Heart left ventricle (tissue), 16 donors: ENCODE measurements at regions not wholly inside any gene's neighbourhood (a gene's known extent, or its start where the extent isn't known, plus 50 kb on each side); places are given as distances from the start of the nearest gene placed in this dataset.

Source experiments
- ATAC-seq, 4 donors: fragments of 200-7000 bp; cut with Tn5 transposase; one replicate each; pipeline ENCODE4 v1.9.1; 2020 to 2022; ENCODE audit warnings: moderate library complexity in 4 of 4, mild to moderate bottlenecking in 3 of 4, moderate number of reproducible peaks in 1 of 4
- DNase-seq, 5 donors: peaks; one replicate each; pipeline ENCODE4 v3.0.0-alpha.2; 2020
- H3K27ac ChIP-seq, 12 donors: fragments of 200-600 bp; sonication (generic) in 4 of 12; one replicate each; pipeline versions ENCODE4 v1.5.0 to v1.8.0; 2016 to 2022; ENCODE audit warnings: mild to moderate bottlenecking in 2 of 12
- H3K27me3 ChIP-seq, 9 donors: fragments of 200-600 bp; sonication (generic) in 2 of 9; one replicate each; pipeline versions ENCODE4 v1.5.1 to v1.8.0; 2016 to 2022; ENCODE audit warnings: mild to moderate bottlenecking in 3 of 9
- H3K36me3 ChIP-seq, 9 donors: fragments of 200-600 bp; sonication (generic) in 2 of 9; one replicate each; pipeline versions ENCODE4 v1.5.0 to v1.8.0; 2018 to 2022; ENCODE audit warnings: mild to moderate bottlenecking in 2 of 9
- H3K4me1 ChIP-seq, 12 donors: fragments of 200-600 bp; sonication (generic) in 4 of 12; one replicate each; pipeline versions ENCODE4 v1.5.0 to v1.8.0; 2016 to 2022; ENCODE audit warnings: mild to moderate bottlenecking in 3 of 12
- H3K4me3 ChIP-seq, 12 donors: fragments of 200-600 bp; sonication (generic) in 4 of 12; one replicate each; pipeline versions ENCODE4 v1.5.0 to v1.8.0; 2017 to 2022; ENCODE audit warnings: mild to moderate bottlenecking in 9 of 12, moderate library complexity in 4 of 12
- H3K9me3 ChIP-seq, 12 donors: fragments of 200-600 bp; sonication (generic) in 4 of 12; one replicate each; pipeline versions ENCODE4 v1.5.0 to v1.8.0; 2016 to 2022; ENCODE audit warnings: mild to moderate bottlenecking in 1 of 12
- POLR2A ChIP-seq, 2 donors: fragments of 450-650 bp; IDR thresholded peaks; one replicate each; pipeline ENCODE4 v1.6.1; 2017; ENCODE audit warnings: antibody characterized with exemption in 2 of 2, mild to moderate bottlenecking in 2 of 2, moderate library complexity in 2 of 2
- WGBS, 4 donors: extraction: QIAGEN DNeasy Blood & Tissue Kit in 2 of 4; methylation state at CpG; one replicate each; pipeline versions ENCODE4 v1.1.5 to v1.1.7; 2013 to 2018; 5-methylcytosine and 5-hydroxymethylcytosine counted together
- intact Hi-C, 10 donors: fragments of 100-400 bp; cut with DNase I; formaldehyde crosslinking; loops; one replicate each; pipeline versions ENCODE4 v1.11.1 to v1.14.2; 2022
- TF ChIP-seq, protein P1 (sequence below), 12 donors: fragments of 200-600 bp; sonication (generic) in 4 of 12; IDR thresholded peaks; one replicate each; pipeline versions ENCODE4 v1.5.0 to v1.8.0; 2018 to 2022; ENCODE audit warnings: antibody characterized with exemption in 12 of 12, mild to moderate bottlenecking in 5 of 12
- donor health status: ischemic (EF 13 %, LVEDD 7.1; RV severe dilation, severe dysfunction).
- donor health status: healthy with polysubstance abuse.
- donor health status: DM: no; HTN: yes; CAD: no.
- donor health status: DM: no; HTN: no; CAD: no.
- donor health status: ischemic (EF 25% LVEDD 6.9; RV normal size, moderate dysfunction).
- donor health status: ischemic (EF 25% LVEDD 5.7; RV mildly dilated, moderate dysfunction).
- donor health status: healthy.
- donor health status: DM: yes; HTN: yes; CAD: no.
- donor health status: ischemic (EF 35%, LVEDD 5.7; RV mildly dilated, moderate dysfunction).
- donor health status: nonischemic (EF 11% LVEDD 7.7; RV severe dilation, severe dysfunction).
- donor health status: DM: yes; HTN: yes; CAD: no.
- donor health status: PGD.
- donor health status: ischemic (EF 29% LVEDD 5.4; RV normal size, mild dysfunction).
- donor health status: nonischemic (EF 23%, LVEDD 6.1; RV moderate dilation, normal function).

- Histone ChIP-seq H3K27me3 (no peaks in the 10 kb centered on the region), H3K36me3 (no peaks in the 10 kb centered on the region), H3K27ac (no peak overlapping the region), H3K4me3 (no peak overlapping the region), H3K4me1 (no peaks in the 10 kb centered on the region), H3K9me3 (no peaks in the 10 kb centered on the region)
- intact Hi-C loops = no loop called here
- no peak for TF ChIP-seq POLR2A (IDR thresholded peaks at IDR 0.05)
- TF ChIP-seq, protein P1, sequence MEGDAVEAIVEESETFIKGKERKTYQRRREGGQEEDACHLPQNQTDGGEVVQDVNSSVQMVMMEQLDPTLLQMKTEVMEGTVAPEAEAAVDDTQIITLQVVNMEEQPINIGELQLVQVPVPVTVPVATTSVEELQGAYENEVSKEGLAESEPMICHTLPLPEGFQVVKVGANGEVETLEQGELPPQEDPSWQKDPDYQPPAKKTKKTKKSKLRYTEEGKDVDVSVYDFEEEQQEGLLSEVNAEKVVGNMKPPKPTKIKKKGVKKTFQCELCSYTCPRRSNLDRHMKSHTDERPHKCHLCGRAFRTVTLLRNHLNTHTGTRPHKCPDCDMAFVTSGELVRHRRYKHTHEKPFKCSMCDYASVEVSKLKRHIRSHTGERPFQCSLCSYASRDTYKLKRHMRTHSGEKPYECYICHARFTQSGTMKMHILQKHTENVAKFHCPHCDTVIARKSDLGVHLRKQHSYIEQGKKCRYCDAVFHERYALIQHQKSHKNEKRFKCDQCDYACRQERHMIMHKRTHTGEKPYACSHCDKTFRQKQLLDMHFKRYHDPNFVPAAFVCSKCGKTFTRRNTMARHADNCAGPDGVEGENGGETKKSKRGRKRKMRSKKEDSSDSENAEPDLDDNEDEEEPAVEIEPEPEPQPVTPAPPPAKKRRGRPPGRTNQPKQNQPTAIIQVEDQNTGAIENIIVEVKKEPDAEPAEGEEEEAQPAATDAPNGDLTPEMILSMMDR (IDR thresholded peaks at IDR 0.05) = no peak
- ATAC-seq (no peak), DNase-seq (no peak)
Measured at GRCh38 chrY:8358161-8358560, 979.1 kb upstream of the TSPY4 start.

GRCh38 chrY:8361715-8362114, 975.5 kb upstream of the TSPY4 start:
- Histone ChIP-seq H3K27me3 (no peaks in the 10 kb centered on the region), H3K36me3 (no peaks in the 10 kb centered on the region), H3K27ac (no peak overlapping the region), H3K4me1 (no peaks in the 10 kb centered on the region), H3K9me3 (no peaks in the 10 kb centered on the region), H3K4me3 (no peak overlapping the region)
- intact Hi-C loops = no loop called here
- DNase-seq (no peak), ATAC-seq (no peak)
- 47 to 53% methylated on average over 3 of the region's 3 CpGs; no CpG with 5 or more reads in 2 of the 4 donors for WGBS, 4 donors
- TF ChIP-seq, protein P1 (IDR thresholded peaks at IDR 0.05) = no peak
- TF ChIP-seq POLR2A (IDR thresholded peaks at IDR 0.05) = no peak

GRCh38 chrY:8377491-8377890, 959.8 kb upstream of the TSPY4 start:
- Histone ChIP-seq H3K4me3 (no peak overlapping the region), H3K27ac (no peak overlapping the region), H3K9me3 (no peaks in the 10 kb centered on the region), H3K36me3 (no peaks in the 10 kb centered on the region), H3K4me1 (no peaks in the 10 kb centered on the region), H3K27me3 (no peaks in the 10 kb centered on the region)
- WGBS, 4 donors = 45 to 56% methylated on average over 3 of the region's 3 CpGs; no CpG with 5 or more reads in 2 of the 4 donors
- DNase-seq = no peak
- ATAC-seq = no peak
- TF ChIP-seq POLR2A (IDR thresholded peaks at IDR 0.05) = no peak
- TF ChIP-seq, protein P1 (IDR thresholded peaks at IDR 0.05) = no peak
- intact Hi-C loops = no loop called here

DNA sequence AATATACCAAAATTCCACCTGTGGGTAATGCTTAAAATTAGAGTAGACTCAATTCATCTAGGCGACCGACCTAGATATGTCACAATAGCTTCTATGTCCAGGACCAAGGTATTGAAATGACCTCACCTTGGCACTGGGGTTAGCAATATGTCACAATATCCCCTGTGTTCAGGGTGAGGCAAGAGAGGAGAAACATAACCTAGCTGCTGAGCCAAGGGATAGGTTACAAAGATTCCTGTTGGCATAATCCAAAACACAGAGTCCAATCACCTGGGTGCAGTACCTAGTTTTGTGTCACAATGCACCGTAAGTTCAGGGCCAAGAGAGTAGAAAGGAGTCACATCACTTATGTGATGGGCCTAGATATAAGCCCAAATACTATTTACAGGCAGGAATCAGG, 957.5 kb upstream of the TSPY4 start:
- ATAC-seq = no peak
- Histone ChIP-seq H3K36me3 (no peaks in the 10 kb centered on the region), H3K4me1 (no peaks in the 10 kb centered on the region), H3K27ac (no peak overlapping the region), H3K27me3 (no peaks in the 10 kb centered on the region), H3K9me3 (no peaks in the 10 kb centered on the region), H3K4me3 (no peak overlapping the region)
- intact Hi-C loops = no loop called here
- 68 to 70% methylated on average over 3 of the region's 3 CpGs; no CpG with 5 or more reads in 2 of the 4 donors for WGBS, 4 donors
- no peak for DNase-seq
- TF ChIP-seq, protein P1 (IDR thresholded peaks at IDR 0.05) = no peak
- TF ChIP-seq POLR2A (IDR thresholded peaks at IDR 0.05) = no peak
